Muscle of arm (tissue), 1 donor: ENCODE measurements at regions not wholly inside any gene's neighbourhood (a gene's known extent, or its start where the extent isn't known, plus 50 kb on each side); places are given as distances from the start of the nearest gene placed in this dataset.
"Not testable (repeated sequence)": the region's sequence is repeated elsewhere in the genome, so short reads cannot be mapped to it uniquely, and the experiment has no call there.

Experiments used
- DNase-seq: peaks from one replicate; pipeline ENCODE4 v3.0.0-alpha.2; 2013

- DNase-seq, result no peak
Observed at GRCh38 chr17:83202002-83203000, 122.9 kb downstream of the METRNL start.

GRCh38 chr17:83203073-83203471 is 123.7 kb downstream of the METRNL start:
- no peak for DNase-seq

DNA sequence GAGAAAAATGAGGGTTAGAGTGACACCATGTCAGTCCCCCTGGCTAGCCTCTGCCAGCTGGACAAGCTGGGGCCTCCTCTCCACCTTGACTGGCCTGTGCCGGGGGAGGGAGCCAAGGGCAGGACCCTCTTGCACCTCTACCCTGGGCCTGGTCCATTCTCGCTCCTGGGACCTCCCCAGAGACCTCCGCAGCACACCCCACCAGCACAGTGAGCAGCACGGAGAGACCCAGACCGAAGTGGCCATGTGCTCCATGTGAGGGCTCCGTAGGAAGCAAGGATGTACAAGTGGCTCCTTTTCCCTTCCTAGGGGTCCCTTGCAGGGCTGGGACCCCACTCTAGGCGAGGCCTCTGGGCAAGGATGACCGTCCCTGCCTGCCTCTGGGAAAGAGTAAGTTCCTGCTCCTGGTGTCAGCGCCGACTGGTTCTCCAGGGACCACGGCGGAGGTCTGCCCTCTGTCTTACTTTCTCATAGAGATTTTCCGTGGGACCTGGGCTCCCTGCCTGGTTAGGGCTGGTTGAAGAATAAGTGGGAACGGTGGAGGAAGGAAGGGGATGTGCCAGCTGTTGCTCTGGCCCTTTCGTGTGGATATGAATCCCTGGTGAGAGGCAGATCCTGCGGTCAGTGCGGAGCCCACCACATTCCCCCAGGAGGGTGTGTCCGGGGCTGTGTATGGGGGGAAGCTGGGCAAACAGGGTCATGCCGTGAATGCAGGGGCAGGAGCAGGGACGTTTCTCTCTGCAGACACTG is 124.2 kb downstream of the METRNL start:
- DNase-seq, result no peak

GRCh38 chr17:83204230-83204725 is 124.9 kb downstream of the METRNL start:
- no peak for DNase-seq

DNA sequence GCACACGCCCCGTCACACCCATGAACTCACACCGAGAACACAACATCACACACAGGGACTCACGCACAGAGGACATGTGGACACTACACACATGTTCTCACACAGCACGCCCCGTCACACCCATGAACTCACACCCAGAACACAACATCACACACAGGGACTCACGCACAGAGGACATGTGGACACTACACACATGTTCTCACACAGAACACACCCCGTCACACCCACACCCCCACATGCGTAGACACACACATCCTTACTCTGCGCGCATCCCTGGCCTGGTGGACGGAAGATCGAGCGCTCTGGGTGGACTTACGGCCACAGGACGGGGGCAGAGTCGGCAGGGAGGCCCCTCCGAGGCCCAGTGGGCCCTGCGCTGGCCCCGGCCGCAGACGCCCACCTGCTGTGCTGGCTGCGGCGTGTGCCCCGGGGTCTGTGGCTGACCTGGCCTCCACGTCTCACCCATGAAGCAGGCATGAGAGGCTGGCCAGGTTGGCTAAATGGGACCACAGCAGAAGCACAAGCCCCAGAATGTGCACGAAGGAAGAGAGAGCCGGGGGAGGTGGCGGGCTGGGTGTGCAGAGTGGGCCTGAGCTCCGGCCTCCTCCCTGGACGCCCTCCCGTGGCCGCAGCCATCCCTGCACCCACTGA is 125.5 kb downstream of the METRNL start:
- not testable (repeated sequence) for DNase-seq

DNA sequence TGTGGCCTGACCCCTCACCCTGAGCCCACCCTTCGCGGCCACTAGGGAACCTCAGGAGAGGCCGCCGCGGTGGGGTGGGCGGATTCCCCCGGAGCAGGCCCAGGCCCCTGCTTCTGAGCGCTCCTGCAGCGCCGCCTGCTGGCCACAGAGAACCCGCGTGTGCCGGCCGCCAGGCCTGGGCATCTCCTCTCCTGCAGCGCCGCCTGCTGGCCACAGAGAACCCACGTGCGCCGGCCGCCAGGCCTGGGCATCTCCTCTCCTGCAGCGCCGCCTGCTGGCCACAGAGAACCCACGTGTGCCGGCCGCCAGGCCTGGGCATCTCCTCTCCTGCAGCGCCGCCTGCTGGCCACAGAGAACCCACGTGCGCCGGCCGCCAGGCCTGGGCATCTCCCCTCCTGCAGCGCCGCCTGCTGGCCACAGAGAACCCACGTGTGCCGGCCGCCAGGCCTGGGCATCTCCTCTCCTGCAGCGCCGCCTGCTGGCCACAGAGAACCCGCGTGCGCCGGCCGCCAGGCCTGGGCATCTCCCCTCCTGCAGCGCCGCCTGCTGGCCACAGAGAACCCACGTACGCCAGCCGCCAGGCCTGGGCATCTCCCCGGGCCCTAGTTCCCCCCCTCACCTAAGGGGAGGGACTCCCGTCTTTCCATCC is 126.1 kb downstream of the METRNL start:
- not testable (repeated sequence) for DNase-seq

GRCh38 chr17:83206036-83206394 is 126.6 kb downstream of the METRNL start:
- not testable (repeated sequence) for DNase-seq

- DNase-seq, result not testable (repeated sequence)
Observed at GRCh38 chr17:83206819-83207588, 127.6 kb downstream of the METRNL start.

DNA sequence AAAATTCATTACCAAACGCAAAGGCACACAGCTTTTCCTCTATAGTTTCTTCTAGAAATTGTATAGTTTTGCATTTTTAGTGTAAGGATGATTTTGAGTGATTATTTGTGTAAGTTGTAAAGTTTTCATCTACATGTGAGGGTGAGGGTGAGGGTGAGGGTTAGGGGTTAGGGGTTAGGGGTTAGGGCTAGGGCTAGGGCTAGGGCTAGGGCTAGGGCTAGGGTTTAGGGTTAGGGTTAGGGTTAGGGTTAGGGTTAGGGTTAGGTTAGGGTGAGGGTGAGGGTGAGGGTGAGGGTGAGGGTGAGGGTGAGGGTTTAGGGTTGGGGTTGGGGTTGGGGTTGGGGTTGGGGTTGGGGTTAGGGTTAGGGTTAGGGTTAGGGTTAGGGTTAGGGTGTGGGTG is 167.6 kb downstream of the METRNL start:
- DNase-seq, result not testable (repeated sequence)
